Subcutaneous abdominal adipose tissue (tissue), 5 donors: ENCODE measurements at regions not wholly inside any gene's neighbourhood (a gene's known extent, or its start where the extent isn't known, plus 50 kb on each side); places are given as distances from the start of the nearest gene placed in this dataset.

Experiments
- H3K27ac ChIP-seq: one replicate; pipeline ENCODE4 v1.7.0; 2013; ENCODE audit warnings: low read depth, mild to moderate bottlenecking, inconsistent platforms, low read length, moderate library complexity
- H3K27me3 ChIP-seq, 5 donors: one replicate each; pipeline ENCODE4 v1.7.0; 2013; ENCODE audit warnings: low read length in 5 of 5, inconsistent platforms in 1 of 5; ENCODE audit not compliant: control insufficient read depth in 5 of 5, insufficient read depth in 4 of 5
- H3K36me3 ChIP-seq, 5 donors: one replicate each; pipeline ENCODE4 v1.7.0; 2013; ENCODE audit warnings: low read length in 5 of 5; ENCODE audit not compliant: control insufficient read depth in 5 of 5, insufficient read depth in 5 of 5
- H3K4me1 ChIP-seq, 5 donors: one replicate each; pipeline ENCODE4 v1.7.0; 2013; ENCODE audit warnings: low read length in 5 of 5, mild to moderate bottlenecking in 3 of 5, moderate library complexity in 1 of 5; ENCODE audit not compliant: control insufficient read depth in 5 of 5, insufficient read depth in 5 of 5
- H3K4me3 ChIP-seq, 5 donors: one replicate each; pipeline ENCODE4 v1.7.0; 2013; ENCODE audit warnings: low read length in 5 of 5, low read depth in 1 of 5
- H3K9ac ChIP-seq, 5 donors: one replicate each; pipeline ENCODE4 v1.7.0; 2013; ENCODE audit warnings: low read length in 5 of 5, mild to moderate bottlenecking in 4 of 5, moderate library complexity in 3 of 5
- H3K9me3 ChIP-seq, 5 donors: one replicate each; pipeline ENCODE4 v1.7.0; 2013; ENCODE audit warnings: low read length in 5 of 5; ENCODE audit not compliant: control insufficient read depth in 5 of 5
- donor health status: healthy.
- donor health status: healthy.
- donor health status: healthy.
- donor health status: healthy.
- donor health status: healthy.

GRCh38 chr3:181885868-181886630 is 174.3 kb downstream of the SOX2 start:
- Histone ChIP-seq H3K4me1 (no peaks in the 10 kb centered on the region), H3K27me3 (peaks cover 0 to 2% (median 0%) of the 10 kb centered on the region in 5 donors), H3K4me3 (no peak overlapping the region), H3K9me3 (no peaks in the 10 kb centered on the region), H3K27ac (no peak overlapping the region), H3K9ac (no peak overlapping the region), H3K36me3 (no peaks in the 10 kb centered on the region)

- Histone ChIP-seq H3K27ac (no peak overlapping the region), H3K4me1 (no peaks in the 10 kb centered on the region), H3K9me3 (no peaks in the 10 kb centered on the region), H3K9ac (no peak overlapping the region), H3K4me3 (no peak overlapping the region), H3K36me3 (no peaks in the 10 kb centered on the region), H3K27me3 (peaks cover 0 to 2% (median 0%) of the 10 kb centered on the region in 5 donors)
Measured at GRCh38 chr3:181886676-181887075, 175.0 kb downstream of the SOX2 start.

- H3K4me3 ChIP-seq: no peak overlapping the region
- no peak overlapping the region for H3K9ac ChIP-seq
- no peak overlapping the region for H3K27ac ChIP-seq
- no peaks in the 10 kb centered on the region for H3K36me3 ChIP-seq
- H3K9me3 ChIP-seq: no peaks in the 10 kb centered on the region
- H3K4me1 ChIP-seq: no peaks in the 10 kb centered on the region
- H3K27me3 ChIP-seq: peaks cover 0 to 2% (median 0%) of the 10 kb centered on the region in 5 donors
Measured at GRCh38 chr3:181887685-181888084, 176.0 kb downstream of the SOX2 start.

GRCh38 chr3:181888234-181888633 is 176.5 kb downstream of the SOX2 start:
- no peaks in the 10 kb centered on the region for H3K9me3 ChIP-seq
- H3K36me3 ChIP-seq: no peaks in the 10 kb centered on the region
- H3K27me3 ChIP-seq: peaks cover 0 to 2% (median 0%) of the 10 kb centered on the region in 5 donors
- no peaks in the 10 kb centered on the region for H3K4me1 ChIP-seq
- H3K27ac ChIP-seq: no peak overlapping the region
- no peak overlapping the region for H3K4me3 ChIP-seq
- no peak overlapping the region for H3K9ac ChIP-seq

- no peak overlapping the region for H3K9ac ChIP-seq
- no peaks in the 10 kb centered on the region for H3K9me3 ChIP-seq
- no peaks in the 10 kb centered on the region for H3K4me1 ChIP-seq
- no peak overlapping the region for H3K4me3 ChIP-seq
- H3K27me3 ChIP-seq: no peaks in the 10 kb centered on the region
- H3K27ac ChIP-seq: no peak overlapping the region
- no peaks in the 10 kb centered on the region for H3K36me3 ChIP-seq
Measured at GRCh38 chr3:181892848-181893247, 181.1 kb downstream of the SOX2 start.

- Histone ChIP-seq H3K36me3 (no peaks in the 10 kb centered on the region), H3K9ac (no peak overlapping the region), H3K4me3 (no peak overlapping the region), H3K27ac (no peak overlapping the region), H3K4me1 (no peaks in the 10 kb centered on the region), H3K27me3 (no peaks in the 10 kb centered on the region), H3K9me3 (no peaks in the 10 kb centered on the region)
Measured at GRCh38 chr3:181896605-181897004, 184.9 kb downstream of the SOX2 start.

GRCh38 chr3:181899702-181900101 is 188.0 kb downstream of the SOX2 start:
- Histone ChIP-seq H3K4me3 (no peak overlapping the region), H3K27me3 (no peaks in the 10 kb centered on the region), H3K9me3 (no peaks in the 10 kb centered on the region), H3K27ac (no peak overlapping the region), H3K9ac (no peak overlapping the region), H3K36me3 (no peaks in the 10 kb centered on the region), H3K4me1 (no peaks in the 10 kb centered on the region)

GRCh38 chr3:181901626-181902025 is 189.9 kb downstream of the SOX2 start:
- no peaks in the 10 kb centered on the region for H3K4me1 ChIP-seq
- no peak overlapping the region for H3K27ac ChIP-seq
- H3K9me3 ChIP-seq: no peaks in the 10 kb centered on the region
- no peaks in the 10 kb centered on the region for H3K36me3 ChIP-seq
- H3K4me3 ChIP-seq: no peak overlapping the region
- no peak overlapping the region for H3K9ac ChIP-seq
- H3K27me3 ChIP-seq: no peaks in the 10 kb centered on the region

GRCh38 chr3:181906338-181906737 is 194.6 kb downstream of the SOX2 start:
- Histone ChIP-seq H3K36me3 (no peaks in the 10 kb centered on the region), H3K27ac (no peak overlapping the region), H3K4me3 (no peak overlapping the region), H3K9me3 (no peaks in the 10 kb centered on the region), H3K27me3 (no peaks in the 10 kb centered on the region), H3K9ac (no peak overlapping the region), H3K4me1 (no peaks in the 10 kb centered on the region)

GRCh38 chr3:181909241-181909640 is 197.5 kb downstream of the SOX2 start:
- no peak overlapping the region for H3K27ac ChIP-seq
- H3K9ac ChIP-seq: no peak overlapping the region
- H3K27me3 ChIP-seq: no peaks in the 10 kb centered on the region
- no peaks in the 10 kb centered on the region for H3K36me3 ChIP-seq
- no peak overlapping the region for H3K4me3 ChIP-seq
- H3K4me1 ChIP-seq: no peaks in the 10 kb centered on the region
- no peaks in the 10 kb centered on the region for H3K9me3 ChIP-seq
